ENCODE measurements at regions not wholly inside any gene's neighbourhood (a gene's known extent, or its start where the extent isn't known, plus 50 kb on each side); places are given as distances from the start of the nearest gene placed in this dataset.

DNA sequence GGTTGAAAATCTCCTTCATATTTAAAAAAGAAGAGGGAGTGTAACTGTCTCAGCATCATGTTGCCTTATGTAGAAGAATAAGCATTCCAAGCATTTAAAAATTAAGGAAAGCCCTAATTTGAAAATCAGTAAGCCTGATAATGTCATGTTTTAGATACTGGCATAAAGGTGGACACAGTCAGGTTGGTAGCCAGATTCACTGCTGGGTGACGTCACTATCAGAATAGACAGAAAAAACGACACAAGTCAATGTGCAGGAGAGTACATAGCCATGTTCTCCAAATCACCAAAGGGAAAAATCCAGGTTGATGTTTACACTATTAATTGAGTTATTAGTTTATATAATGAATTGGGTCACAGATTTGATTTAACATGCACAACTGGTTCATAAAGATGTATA is 50.8 kb upstream of the POU3F2 start:
- no peak for DNase-seq
